Peyer's patch (tissue), 4 donors: ENCODE measurements at regions not wholly inside any gene's neighbourhood (a gene's known extent, or its start where the extent isn't known, plus 50 kb on each side); places are given as distances from the start of the nearest gene placed in this dataset.

Experiments used
- CTCF ChIP-seq, 6 experiments: fragments of 450-650 bp in 4 of 6; fragments of 200-600 bp in 2 of 6; sonication (generic) in 1 of 6; IDR thresholded peaks; one replicate each; pipeline ENCODE4 v1.5.1; 2017 to 2019; ENCODE audit warnings: antibody characterized with exemption in 6 of 6, mild to moderate bottlenecking in 3 of 6, moderate library complexity in 1 of 6
- POLR2A ChIP-seq, 2 donors: fragments of 450-650 bp; IDR thresholded peaks; one replicate each; pipeline ENCODE4 v1.5.1; 2017; ENCODE audit warnings: antibody characterized with exemption in 2 of 2, mild to moderate bottlenecking in 2 of 2, moderate library complexity in 2 of 2

DNA sequence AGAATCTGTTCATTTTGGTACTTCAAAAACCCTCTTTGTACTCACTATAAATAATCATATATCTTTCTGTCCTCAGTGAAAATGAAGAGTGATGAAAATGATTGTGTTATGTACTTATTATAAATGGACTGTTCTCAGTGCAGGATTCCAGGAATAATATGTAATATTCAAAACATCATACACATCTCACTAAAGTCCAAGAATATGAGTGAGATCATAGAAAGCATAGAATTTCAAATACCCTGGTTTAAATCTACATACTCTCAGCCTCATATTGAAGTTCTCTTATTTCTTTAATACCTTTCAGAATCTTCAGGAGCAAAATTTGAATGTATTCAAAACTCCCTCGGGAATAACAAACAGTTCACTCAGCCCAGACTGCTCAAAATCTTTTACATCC, 868.0 kb downstream of the SLITRK6 start:
- TF ChIP-seq CTCF (IDR thresholded peaks at IDR 0.05) (no peak), POLR2A (IDR thresholded peaks at IDR 0.05) (no peak)
